NCI-H345 (cell line): ENCODE measurements at regions not wholly inside any gene's neighbourhood (a gene's known extent, or its start where the extent isn't known, plus 50 kb on each side); places are given as distances from the start of the nearest gene placed in this dataset.
"Not testable (repeated sequence)": the region's sequence is repeated elsewhere in the genome, so short reads cannot be mapped to it uniquely, and the experiment has no call there.

Experiments
- DNase-seq: peaks from one replicate; lab custom pipeline; 2025; lab: John Stamatoyannopoulos, UW

DNA sequence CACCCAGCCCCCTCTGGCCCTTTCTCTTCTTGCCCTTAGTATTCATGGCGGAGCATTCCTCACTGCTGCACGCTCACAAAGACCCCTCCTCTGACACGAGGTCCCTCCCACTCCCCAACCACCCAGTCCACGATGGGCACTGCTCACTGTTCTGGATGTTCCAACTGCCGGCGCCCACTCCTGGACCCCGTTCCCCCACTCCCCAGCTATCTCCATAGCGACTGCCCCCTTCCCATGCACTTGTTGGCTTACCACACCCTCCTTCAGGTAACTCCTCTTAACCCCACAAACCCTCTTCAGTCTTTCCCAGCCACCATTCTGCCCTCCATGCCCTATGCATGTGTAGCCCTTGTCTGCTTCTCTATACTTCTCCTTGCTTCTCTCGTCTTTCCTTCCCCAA, 961.5 kb upstream of the DEFB115 start:
- DNase-seq = not testable (repeated sequence)

DNA sequence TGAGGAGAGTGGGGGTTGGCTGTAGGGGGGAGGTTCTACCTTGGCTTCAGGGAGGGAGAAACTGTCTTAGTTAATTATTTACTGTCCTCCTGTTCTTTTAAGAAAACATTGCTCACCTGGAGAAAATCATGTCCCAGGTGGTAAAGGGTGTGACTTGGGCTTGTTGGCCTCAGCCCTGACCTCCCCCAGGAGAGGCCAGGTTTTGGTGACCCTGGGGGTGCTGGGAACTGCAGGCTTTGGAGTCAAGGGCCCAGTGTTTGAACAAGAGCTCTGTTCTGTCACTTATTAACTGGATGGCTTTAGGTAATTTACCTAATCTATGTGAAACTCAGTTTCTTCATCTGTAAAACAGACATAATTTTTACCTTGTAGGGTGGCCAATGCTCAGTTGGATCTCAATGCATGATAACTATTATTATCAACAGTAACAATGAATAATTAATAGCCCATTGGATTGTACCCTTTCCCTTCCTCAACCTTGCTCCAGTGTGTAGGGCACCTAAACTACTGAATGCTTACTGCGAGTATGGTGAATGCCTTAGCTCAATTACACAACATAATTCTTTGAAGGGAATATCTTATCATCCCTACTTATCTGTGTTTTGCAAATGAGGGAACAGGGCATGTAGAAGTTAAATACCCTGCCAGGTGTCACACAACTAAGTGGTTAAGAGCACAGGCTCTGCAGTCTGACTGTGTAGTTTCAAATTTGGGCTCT, 959.4 kb upstream of the DEFB115 start:
- DNase-seq = not testable (repeated sequence)

DNA sequence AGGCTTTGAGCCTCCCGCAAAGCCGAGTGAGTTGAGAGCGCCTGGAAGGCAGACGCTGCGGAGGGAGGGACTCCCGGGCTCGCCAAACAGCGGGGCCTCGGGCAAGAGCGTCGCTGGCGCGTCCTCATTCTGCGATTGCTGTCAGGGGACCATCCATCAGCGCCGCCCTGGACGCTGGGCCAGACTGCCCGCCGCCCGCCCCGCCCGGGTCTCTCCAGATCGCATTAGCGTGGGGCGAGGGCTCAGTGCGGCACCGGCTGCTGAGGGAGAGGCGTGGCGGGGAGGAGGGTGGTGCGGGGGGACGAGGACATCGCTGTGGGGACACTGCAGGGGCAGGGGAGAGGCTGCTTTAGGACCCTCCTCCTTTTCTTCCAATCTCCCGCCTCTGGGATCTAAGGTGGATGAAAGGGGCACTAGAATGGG, 957.2 kb upstream of the DEFB115 start:
- DNase-seq = not testable (repeated sequence)

DNA sequence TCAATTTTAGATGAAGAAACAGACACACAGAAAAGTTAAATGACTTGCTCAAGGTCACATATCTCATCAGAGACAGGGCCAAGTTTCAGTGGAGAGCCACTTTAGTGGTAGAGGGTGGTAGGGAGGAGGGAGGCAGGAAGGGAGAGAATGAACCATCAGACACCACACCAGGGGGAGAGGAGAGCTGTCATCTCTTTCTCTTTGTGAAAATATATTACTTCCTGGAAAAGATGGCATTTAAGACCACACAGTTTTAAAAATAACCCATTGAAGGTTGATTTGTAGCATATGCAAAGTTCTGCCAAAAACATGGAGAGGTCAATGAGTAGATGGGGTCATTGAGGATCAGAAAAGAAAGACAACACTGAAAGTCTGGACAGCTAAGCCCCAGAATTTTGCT, 954.7 kb upstream of the DEFB115 start:
- DNase-seq = not testable (repeated sequence)

DNA sequence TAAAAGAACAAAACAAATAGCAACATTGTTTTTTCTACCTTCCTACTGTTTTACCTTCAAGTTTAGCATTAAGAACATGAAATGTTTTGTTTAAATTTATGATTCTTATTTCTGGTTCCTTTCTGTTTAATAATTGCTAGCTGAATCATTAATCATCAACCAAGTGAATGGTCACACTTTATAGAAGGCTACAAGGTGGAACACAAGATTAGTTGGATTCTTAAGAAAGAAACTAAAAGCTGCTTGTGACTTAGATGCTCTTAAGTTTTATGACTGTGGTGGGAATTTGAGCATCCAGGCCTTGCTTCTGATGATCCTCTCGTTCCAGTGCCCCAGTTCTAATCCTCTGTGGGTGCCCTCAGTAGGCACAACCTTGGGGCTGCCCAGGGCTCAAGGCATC, 947.5 kb upstream of the DEFB115 start:
- not testable (repeated sequence) for DNase-seq

DNA sequence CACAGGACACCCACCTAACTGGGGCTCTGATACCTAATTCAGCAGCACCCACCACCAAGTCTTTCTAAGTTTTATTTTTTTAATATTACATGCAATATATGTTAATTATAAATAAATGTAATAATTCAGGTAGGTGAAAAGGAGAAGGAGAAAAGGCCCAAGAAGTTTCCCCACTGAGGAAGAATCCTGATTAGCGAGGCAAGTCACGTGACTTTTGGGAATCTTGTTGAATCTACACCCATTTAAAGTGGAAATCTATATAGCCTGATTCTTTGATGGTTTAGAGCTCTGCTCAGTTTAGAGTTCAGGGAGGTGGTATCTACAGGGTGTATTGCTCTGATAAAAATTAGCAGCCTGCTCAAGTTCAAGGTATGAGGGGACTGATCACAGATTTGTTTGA, 947.1 kb upstream of the DEFB115 start:
- DNase-seq = not testable (repeated sequence)

DNA sequence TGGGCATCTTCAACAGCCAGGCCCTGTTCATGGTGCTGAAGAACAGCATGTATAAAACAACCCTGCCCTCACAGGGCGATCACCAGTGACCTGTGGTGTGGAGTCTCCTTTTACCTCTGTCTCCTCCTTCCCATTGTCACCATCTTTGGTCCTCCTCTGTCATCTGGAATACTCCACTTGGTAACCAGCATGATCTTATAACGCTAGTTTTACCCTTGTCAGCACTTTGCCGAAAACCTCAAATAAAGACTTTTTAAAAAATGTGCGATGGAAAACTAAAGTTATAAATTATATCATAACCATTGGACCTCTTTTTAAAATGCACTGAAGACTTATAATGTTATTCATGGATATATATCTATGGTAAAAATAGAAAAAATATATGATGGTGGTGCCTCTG, 945.2 kb upstream of the DEFB115 start:
- DNase-seq = not testable (repeated sequence)

DNA sequence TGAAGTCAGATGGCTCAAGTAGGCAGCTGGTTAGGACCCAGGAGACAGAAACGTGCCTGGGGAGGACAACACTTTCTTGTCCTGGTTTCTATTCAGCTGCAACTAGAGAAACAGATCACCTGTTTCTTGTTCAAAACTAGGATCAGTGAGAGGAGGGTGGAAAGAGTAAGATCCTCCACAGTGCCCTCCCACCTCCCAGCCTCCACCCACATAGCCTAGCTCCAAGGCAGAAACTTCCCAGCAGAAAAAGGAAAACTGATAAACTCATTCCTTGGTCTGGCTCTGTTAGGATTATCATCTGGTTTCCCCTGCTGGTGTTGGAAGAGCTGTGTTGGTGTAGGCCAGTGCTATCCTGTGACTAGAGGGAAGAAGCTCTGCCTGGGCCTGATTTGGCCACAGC, 943.8 kb upstream of the DEFB115 start:
- not testable (repeated sequence) for DNase-seq

DNA sequence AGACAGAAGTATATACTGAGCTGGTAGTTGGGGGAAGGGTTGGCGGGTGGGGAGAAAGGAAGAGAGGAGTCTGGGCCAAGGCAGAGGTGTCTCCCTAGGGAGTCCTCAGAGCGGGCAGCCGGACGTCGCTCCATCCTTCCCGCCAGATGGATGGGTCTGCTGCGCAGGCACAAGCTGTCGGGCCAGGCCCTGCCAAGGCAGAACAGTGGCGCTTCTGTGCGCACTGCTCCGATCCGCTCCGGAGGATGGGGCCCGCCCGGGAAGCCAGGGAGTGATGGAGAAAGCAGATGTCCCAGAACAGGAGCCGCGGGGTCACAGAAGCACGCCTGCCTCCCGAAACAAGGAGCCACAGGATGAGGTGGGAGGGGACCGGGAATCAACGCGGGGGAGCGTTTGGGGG, 941.4 kb upstream of the DEFB115 start:
- not testable (repeated sequence) for DNase-seq

DNA sequence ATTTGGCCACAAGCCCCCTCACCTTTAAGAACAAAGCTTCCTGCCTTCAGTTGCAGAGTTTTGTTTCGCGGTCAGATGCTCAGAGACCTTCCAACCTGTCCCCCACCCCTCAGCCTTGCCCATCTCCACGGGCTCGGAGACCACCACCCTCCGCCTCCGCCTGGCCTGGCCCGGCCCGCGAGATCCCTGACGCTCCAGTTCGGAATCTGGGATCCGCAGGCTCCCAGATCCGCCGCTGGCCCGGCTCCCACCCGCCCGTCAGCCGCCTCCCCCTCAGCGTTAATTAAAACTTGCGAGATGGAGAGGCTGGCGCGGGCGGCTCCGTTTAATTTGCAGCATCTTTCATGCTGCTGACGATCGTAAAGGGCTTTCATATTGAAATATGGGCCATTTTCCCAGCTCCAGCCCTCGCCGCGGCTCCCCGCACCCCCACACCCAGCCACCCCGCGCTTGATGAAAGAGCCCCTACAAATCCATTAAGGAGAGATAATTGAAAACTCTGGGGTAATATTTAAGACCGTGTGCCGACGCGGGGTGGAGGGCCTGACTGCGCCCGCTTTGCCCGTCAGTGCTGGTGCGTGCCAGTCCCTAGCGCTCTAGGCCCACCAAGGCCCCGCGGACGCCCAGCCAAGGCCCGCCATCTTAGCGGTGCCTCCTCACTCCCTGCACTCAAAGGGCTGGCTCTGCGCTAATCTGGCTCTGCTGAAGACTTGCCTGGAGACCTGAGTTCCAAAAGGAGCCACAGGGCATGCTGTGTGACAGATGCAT, 940.7 kb upstream of the DEFB115 start:
- not testable (repeated sequence) for DNase-seq

DNA sequence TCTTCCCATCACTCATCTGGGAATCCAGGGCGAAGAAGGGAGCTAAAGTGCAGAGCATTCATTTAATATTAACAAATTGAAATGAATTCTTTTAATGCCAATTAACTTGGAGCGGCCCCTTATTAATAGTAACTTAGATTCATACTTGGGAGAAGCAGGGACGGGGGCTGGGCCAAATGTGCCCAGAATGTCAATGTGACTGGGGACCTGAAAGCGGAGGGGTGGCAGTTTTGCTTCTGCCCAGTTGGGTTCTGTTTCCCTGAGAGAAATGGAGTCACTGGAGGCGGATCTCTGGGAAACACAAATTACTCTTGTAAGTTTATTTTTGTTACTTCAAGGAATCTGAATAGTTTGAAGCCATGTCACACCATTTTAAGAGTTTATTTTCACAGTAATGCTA, 923.7 kb upstream of the DEFB115 start:
- DNase-seq = not testable (repeated sequence)

DNA sequence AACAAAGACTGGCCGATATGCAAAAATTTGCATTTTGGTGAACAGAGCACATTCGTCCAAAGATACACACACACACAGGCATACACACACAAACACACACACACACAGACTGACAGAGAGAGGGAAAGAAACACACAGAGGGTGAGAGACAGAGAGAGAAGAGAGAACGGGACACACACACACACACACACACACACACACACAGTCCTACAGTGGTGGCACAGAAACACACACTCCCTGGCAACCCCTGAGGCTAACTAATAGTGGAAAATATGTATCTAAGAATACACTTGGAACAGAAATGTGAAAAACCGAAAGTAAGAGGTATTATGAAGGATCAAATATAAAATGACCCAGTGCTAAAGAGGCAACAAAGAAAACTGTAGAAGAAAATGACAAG, 919.9 kb upstream of the DEFB115 start:
- DNase-seq = not testable (repeated sequence)

DNA sequence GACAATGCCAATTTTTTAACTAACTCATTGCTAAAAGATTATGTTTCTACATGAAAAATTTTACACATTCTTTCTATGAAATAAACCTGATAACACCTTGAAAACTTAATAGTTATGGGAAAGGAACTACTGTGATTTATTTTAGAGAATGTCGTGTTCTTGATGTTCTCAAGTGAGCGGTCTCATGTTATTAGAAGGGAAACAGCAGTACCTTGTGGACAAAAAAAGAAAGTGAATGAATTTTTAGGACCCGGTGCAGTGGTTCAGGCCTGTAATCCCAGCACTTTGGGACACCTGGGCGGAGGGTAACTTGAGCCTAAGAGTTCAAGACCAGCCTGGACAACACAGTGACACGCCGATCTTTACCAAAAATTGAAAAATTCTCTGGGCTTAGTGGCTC, 908.5 kb upstream of the DEFB115 start:
- not testable (repeated sequence) for DNase-seq

DNA sequence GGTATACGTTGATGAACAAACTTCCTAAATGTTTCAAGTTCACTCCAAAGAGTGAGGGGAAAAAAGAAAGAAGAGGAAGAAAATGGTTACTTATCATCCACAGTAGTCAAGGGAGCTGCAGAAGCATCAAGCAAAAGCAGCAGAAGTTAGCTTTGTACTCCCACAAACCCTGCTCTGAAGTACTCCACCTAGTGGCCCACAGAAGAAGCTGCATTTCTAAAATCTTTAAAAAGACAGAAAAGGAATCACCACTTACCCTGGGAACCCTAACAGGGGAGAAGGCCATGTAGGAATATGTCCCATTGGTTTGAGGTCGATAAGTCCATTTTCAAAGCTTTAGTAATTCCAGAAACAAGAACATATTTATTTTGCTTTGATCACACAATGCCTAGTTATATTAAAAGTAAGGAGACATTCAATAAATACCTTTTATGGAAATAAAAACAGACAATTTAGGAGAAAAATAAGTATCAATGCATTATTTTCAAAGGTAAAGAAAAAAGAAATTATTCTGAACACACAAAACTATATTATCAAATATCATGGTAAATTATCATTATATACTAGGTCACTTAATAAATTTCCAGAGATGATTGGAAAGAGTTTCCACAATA, 900.5 kb upstream of the DEFB115 start:
- not testable (repeated sequence) for DNase-seq

DNA sequence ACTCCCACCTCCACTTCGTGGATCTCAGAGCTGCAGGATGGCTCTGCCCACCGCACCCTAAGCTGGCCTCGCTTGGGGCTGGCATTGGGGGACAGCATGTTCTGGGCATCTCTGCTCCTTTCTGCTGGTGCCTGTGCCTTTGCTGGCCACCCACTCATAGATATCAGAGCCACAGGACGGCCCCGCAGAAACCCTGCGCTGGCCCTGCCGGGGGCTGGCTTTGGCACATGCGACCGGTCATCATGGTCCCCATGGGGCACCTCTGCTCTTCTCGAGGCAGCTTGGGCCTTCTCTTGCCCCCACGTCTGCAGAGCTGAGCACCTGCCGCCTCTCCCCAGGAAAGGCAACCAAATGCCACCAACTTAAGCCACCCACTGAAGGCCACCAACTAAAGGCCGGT, 895.7 kb upstream of the DEFB115 start:
- DNase-seq = not testable (repeated sequence)

DNA sequence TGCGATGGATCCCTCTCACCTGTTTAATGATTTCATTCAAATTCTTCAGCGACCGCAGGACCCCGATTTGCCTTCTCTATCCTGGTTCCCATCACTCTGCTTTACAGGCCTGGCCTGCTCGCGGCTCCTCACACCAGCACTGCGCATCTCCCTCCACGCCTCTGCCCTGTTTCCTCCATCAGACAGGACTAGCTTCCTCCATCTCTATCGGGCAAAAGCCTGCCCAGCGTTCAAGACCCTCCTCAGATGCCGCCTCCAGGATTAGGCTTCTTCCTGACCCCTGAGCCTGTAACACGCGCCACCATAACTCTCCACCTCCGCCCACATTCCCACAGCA, 881.1 kb upstream of the DEFB115 start:
- DNase-seq = not testable (repeated sequence)

DNA sequence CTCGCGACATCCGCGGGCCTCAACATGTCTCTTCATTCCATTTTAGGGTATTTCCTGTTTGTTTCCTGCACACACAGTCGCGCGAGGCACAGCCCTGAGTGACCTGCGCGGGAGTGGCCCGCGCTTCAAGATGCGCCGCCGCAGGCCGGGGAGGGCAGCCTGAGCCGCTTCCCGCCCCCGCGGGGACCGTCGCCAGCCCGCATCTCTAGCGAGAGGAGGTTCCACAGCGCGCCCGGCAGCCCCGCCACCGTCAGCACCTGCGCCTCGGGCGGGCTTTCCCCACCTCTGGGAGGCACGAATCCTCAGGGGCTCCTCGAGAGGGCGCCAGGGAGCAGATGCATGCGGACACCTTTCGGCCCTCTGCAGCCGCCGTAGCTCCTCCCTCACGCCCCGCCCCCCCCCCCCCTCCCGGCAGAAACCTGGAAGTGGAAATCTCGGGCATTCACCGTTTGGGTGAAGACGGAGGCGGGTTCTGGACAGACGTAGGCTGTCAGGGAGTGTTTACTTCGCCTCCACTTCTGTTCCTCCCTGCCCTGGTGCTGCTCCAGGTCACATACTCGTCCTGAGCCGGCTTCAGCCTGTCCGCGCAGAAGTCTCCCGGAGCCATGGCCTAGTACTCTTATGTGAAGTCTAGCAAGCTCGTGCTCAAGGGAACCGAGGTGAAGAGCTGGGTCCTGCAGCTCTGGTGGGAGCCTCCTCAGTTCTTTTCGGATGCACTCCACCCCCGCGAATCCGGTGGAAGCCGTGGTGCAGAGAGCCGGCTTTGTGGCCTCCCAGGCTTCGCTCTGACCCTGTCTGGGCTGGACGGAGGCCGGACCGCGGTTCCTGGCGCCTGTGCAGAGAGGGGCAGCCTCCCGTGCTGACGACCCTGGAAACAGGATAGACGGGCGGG, 880.5 kb upstream of the DEFB115 start:
- DNase-seq = peak; percentile 89

DNA sequence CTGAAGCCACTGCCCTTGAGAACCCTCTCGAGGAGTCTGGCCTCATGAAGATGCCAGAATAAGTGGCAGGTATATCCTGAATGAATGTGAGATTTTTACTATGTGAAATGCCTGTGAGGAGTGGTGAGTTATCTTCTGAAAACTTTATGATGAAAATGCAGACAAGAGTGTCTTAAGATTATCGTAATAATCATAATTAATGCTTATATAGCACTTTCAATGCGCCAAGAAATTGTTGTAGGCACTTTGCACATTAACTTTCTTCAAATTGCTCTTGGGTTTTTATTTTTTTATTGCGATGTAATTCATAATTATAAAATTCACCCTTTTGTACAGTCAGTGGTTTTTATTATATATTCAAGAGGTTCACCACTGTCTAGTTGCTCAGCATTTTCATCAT, 879.1 kb upstream of the DEFB115 start:
- not testable (repeated sequence) for DNase-seq

DNA sequence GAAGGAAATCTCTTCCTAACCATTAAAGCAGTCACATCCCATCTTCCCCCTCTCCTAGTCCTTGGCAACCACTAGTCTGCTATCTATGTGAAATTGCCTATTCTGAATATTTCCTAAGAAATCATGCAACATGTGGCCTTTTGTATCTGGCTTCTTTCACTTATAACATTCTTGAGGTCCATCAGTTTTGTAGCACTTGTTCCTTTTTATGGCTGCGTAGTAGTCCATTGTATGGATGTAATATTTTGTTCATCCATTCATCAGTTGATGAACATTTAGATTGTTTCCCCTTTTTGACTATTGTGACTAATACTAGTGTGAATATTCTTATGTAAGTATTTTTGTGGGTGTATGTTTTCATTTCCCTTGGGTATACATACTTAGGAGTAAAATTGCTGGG, 878.7 kb upstream of the DEFB115 start:
- DNase-seq = not testable (repeated sequence)

DNA sequence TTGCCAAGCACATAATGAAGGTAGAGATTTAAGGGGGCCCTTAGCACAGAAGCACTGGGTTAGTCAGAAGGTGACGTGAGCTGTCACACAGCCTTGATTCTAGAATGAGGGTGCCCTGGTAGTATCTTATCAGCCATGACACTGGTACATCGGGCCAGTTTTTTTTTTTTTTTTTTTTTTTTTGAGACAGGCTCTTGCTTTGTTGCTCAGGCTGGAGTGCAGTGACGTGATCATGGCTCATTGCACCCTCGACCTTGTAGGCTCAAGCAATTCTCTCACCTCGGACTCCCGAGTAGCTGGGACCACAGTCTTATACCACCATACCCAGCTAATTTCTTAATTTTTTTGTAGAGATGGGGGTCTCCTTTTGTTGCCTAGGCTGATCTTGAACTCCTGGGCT, 872.6 kb upstream of the DEFB115 start:
- not testable (repeated sequence) for DNase-seq

DNA sequence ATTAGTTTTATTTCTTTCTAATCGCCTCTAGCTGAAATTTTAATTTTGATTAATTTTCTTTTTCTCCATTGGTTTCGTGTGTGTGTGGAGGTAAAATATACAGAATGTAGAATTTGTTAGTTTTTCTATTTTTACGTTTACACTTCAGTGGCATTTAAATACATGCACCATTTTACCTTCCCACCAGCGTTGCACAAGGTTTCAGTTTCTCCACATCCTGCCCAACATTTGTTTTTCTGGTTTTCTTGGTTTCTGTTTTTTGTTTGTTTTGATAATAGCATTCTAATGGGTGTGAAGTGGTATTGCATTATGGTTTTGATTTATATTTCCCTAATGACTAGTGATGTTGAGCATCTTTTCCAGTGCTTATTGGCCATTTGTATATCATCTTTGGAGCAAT, 871.4 kb upstream of the DEFB115 start:
- DNase-seq = not testable (repeated sequence)

DNA sequence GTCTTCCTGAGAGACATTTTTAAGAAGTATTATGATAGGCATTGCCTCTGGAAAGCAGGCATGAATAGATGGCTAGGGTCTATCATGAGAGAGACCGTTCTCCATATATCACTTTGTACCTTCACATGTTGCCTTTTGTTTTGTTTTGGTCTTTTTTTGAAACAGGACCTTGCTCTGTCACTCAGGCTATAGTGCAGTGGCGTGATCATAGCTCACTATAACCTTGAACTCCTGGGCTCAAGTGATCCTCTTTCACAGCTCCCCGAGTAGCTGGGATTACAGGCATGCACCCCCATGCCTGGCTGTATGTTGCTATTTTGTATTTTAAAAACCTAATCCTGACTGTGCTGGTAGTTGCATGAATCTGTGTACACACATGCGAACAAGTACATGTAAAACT, 869.6 kb upstream of the DEFB115 start:
- not testable (repeated sequence) for DNase-seq
